CD4-positive, alpha-beta T cell treated with Interleukin-4 for 4 hours (primary cell): ENCODE measurements at regions not wholly inside any gene's neighbourhood (a gene's known extent, or its start where the extent isn't known, plus 50 kb on each side); places are given as distances from the start of the nearest gene placed in this dataset.

Source experiments
- DNase-seq: peaks from one replicate; pipeline ENCODE4 v3.0.0-alpha.2; 2020

DNA sequence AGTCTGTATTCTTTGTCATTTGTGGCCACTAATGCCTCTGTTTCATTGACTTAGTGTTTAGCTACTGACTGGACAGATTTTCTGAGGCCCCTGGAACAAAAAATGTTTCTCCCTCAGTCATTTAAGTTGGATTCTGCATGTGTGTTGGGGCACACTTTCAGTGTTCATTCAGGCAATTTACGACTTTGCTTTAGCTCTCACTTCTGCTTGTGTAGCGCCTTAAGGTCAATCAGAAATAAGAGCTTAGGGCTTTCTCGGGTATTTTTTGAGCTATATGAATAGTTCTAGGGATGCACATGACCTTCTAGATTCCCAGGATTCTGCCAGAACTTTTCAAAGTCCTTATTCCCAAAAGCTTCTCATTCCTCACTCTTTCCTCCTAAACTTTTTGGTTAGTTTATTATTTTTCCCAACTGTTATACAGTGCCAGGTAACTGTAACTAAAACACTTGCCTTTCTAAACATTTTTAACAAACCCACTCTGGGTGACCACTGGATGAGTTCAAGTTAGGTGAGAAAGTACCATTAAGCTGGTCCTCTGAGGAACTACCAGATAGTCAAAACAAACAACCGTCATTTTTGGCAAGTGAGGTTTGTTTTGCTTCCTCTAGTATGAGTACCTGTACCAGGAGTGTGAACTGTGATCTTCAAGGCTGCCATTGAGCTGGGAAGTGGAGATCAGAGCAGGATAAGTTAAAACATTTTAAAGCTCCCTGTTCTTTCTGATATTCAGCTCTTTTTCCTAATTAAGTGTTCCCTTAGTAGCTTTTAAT lies 571.3 kb upstream of the TLE4 start:
- DNase-seq = no peak

DNA sequence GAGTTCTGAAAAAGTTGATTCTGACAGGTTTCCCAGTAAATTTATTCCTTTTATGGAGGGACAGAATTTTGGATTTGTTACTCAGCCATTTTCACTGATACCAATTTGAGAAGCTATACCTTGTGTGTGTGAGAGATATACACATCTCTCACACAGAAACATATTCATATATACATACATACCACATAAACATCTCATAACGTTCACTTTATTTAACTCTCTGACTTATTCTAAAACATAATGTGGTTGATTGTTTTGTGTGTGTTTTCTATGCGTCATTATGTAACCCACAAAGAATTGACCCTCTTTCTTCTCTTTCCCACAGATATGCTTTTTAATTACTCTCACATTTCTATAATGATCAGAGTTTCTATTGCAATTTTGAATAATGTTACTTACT lies 570.8 kb upstream of the TLE4 start:
- DNase-seq = no peak

DNA sequence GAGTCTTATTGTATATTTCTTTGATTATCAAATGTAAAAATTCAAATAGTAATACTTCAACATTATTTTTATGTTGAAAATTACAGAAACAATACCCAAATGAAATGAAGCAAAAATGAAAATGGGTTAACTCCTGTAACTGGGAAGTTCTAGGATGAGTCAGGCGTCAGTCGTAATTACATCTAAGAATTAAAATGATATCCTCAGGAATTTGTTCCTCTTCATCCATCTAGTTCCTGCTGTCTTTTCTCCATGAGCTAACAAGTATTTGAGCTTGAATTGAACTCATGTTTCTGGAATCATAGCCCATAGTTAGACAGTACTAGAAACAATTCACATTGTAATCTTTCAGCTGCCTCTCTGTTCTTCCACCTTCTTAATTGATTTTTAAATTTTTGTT lies 568.3 kb upstream of the TLE4 start:
- no peak for DNase-seq

DNA sequence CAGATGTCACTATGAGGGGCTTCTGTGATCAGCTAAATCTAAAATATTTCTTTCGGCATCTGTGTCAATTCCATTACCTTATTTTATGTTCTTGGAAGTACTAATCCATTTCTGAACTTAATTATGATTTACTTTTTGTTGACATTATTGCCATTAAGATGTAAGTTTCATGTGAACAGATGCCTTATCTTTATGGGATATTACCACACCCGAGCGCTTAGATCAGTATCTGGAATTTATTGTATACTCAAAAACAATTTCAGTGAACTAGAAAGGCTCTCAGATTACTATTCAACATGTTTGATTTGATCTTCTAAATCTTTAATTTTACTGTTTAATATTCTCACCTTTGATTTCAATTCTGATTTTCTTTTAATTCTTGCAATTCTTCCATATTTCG lies 567.7 kb upstream of the TLE4 start:
- DNase-seq = no peak

DNA sequence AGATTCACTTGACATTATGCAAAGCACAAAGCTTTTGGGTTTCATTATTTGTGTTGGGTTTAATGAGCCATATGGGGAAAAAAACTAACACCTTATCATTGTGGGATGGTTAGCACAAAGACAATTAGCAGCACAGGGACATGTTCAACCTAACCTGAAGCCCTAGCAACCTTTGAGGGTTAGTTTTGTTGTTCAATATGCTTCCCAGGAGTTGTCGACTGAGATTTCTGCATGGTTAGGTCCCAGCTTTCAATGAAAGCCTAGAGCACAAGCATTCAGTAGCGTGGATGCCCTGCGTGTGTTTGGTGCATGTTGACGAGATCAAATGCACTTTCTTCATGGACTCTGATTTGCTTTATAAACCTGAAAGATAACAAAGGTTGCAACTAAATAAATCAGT lies 565.2 kb upstream of the TLE4 start:
- no peak for DNase-seq

DNA sequence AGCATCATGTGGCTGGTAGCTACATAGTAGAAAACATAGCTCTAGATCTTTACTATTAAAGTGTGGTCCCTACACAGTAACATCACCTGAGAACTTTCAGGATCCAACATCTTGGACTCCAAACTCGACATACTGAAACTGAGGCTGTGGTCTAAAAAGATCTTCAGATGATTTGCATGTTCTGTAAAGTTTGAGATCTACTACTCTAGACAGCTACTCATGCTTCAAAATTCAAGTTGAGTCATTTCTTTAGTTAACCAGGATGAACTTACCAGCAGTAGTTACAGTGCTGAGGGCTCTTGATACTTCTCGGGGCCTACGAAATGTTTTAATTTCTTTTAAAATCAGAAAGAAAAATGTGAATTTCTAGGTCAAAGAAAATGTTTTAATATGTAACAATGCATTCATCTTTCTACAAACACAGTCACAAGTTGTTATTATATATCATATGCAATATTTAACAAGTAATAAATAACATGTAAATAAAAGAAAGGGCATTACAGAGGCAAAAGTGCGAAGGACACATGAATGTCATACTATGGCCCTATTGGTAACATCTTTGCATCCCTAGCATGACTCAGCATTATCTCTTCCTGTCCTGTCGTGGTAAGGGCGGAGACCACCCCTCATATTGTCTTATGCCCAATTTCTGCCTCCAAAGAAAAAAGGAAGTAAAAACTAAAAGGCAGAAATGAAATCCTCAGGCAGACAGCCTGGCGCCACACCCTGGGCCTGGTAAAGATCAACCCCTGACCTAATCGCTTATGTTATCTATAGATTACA lies 563.9 kb upstream of the TLE4 start:
- DNase-seq = no peak

DNA sequence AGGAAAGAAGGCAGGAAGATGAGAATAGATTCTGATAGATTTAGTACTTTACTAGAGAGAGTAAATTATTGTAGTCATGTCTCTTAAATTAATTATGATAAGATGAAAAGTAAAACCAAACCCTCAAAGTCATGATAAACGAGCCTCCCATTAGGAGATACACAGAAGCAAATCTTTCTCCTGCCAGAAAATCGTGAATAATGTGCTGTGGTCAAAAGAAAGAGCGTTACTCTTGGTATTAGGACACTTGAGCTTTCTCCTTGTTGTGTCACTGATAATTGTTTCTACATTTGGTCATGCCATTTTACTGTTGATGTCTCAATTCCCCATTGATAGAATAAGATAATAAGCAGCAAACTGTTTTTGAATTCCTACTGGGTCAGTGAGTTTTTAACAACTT lies 562.8 kb upstream of the TLE4 start:
- DNase-seq = no peak

DNA sequence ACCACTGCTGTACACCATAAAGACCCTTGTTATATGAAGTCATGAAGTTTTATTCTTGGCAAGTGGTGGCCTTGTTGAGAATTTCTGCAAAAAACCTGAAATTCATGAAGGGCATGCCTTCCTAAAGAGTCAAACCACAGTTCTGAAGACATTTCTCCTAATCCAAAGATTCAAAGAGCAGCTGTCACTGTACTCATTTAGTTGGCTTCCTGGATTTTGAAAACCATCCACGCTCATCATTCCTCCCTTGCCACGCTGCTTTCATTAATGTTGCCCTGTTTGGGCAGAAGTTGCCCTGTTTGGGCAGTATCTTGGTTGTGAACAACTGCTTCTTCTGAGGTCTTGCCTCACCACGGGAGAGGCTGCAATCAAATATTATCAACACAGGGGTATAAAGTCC lies 560.3 kb upstream of the TLE4 start:
- DNase-seq = no peak

DNA sequence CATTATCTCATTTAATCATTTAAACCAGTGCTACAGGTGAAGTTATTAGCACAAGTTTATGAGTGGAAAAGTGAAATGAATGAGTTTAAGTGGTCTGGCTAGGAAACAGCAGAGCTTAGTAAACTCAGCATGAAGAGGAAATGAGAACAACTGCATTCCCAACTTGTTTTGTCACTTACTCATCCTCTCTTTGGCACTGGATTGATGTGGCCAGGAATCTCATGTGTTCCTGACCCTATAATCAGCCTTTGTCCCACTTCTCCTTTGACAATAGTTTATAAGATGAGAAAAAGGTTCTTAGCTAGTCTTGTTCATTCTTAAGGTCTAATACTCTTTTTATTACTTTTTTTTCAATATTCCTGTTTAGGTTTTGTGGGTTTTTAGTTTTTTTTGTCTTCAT lies 559.2 kb upstream of the TLE4 start:
- DNase-seq = no peak

DNA sequence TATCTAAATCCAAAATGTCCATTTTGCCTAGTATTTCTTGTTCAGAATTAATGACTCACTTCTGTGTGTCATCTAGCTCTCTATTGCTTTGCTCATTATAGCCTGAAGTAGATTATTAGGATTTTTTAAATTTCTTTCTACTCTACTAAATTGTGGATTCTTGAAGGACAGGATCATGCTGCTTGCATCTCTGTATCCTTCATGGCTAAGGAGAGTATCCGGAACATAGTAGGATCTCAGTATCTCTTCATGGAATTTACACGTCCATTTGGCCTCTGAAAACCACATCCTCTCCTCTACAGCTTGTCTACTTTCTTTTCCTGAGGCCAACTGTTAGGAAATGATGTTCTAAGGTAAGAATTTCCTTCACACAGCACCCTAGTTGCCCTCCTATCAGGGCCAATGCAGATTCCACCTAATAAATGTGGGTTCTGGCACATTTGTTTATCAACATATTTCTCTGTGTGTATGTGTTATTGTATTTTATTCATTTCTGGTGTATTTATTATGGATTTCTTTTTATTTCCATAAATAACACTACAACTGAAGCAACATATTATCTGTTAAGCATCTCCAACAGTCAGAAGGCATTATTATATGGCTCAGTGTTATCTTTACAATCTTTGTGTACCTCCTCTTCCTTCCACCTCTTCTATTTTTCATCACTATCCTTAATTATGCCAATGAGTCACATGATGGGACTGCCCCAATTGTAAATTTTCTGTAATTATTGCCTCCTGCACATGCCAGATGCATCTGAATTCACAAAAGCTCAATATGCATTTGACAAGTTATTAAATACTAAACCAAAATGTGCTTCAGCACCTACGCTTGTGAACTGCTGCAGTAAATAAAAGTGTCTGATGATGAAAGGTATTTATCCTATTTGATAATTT lies 557.8 kb upstream of the TLE4 start:
- DNase-seq = no peak

DNA sequence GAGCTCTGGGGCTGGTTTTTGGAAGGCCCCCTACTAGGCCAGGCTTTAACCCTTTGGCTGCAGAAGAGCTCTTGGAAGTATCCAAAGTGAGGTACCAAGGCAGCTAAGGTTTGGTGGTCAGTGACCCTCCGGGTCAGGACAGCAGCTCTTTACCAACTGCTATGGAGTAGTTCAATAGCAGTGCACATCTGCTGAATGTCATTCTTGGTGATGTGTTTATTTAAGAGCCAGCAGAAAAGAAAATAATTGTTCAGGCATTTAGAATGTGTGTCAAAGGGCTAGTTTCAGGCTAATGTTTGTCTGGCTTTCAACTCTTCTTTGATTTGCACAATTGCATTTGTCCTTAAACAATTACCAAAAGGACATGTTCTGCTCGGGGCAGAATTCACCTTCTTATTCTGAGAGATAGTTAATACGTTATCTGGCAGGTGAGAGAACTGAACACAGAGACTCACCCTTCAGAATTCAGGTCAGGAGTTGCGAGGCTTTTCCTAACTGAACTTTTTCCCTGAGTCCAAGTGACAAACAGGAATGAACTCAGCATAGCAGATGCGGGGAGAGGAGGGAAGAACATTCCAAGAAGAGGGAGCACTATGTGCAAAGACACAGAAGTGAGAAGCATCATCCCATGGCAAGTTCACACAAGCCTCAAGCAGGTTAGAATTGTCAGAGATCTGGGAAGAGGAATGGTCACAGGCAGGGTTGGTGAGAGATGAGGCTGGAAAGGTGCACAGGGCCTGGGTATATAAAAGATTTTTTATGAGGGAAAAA lies 556.7 kb upstream of the TLE4 start:
- no peak for DNase-seq

DNA sequence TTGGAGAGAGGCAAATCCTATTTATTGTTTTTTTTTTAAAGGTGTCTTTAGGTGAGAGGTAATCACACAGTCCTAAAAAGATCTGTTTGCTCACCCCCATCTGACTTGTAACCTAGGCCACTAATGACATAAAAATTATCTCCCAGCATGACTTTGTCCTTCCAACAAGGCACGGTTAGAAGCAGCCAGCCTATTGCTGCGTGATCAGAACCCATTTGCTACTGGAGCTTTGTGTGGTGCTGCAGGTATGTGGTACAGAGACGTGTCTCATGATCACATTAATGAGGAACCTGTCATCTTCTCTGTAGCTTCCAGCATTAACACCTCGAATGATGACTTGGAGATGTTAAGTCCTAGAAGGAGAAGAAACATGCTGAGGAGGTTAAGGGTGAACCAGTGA lies 555.8 kb upstream of the TLE4 start:
- no peak for DNase-seq

DNA sequence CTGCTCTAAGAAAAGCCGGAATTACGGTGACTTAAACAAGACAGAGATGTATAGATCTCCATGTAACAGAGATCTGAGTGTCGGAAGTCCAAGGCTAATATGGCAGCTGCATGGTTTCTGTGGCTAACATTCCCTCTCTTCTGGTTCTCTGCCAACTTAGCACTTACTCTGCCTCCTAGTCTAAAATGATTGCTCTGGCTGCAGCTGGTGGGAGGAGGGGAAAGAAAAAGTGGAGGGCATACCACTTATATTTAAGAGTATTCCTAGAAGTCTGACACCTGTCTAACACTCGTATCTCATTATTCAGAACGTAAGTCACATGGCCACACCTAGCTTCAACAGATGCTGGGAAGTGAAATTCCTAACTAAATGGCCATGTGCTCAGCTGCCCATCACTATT lies 551.5 kb upstream of the TLE4 start:
- no peak for DNase-seq

DNA sequence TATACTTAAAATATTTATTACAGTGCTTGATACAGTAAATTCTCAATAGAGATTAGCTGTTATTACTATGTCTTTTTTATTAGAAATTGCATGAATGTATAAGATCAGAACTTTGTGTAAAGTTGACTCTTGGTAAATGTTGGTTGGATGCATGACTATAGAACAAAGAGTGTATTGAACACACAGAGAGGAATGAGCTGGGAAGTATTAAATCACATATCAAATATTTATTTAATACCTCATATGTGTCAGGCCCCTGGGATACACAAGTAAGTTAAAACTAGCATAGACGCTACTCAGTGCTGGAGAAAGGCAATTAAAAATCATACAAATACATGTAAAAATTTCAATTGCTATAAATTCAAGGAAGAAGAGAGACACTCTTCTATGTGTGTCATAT lies 550.7 kb upstream of the TLE4 start:
- no peak for DNase-seq

DNA sequence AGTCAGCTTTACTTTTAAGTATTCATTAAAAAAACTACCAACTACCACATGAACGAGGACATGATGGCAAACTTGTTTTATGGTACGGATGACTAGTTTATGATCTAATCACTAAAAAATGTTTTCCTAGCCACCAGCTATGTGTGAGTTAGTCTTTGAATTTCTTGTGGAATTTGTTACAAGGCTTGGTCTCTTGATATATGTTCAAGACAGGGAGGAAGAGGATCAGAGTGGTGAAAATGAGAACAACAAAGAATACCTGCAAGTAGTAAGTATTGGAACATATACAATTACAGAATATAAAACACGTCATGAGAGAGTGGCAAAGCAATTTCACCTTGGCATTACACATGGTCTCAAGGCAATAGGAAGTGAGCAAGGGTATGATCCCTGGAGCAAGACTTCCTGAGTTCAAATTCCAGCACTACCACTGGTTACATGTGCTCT lies 548.6 kb upstream of the TLE4 start:
- no peak for DNase-seq

DNA sequence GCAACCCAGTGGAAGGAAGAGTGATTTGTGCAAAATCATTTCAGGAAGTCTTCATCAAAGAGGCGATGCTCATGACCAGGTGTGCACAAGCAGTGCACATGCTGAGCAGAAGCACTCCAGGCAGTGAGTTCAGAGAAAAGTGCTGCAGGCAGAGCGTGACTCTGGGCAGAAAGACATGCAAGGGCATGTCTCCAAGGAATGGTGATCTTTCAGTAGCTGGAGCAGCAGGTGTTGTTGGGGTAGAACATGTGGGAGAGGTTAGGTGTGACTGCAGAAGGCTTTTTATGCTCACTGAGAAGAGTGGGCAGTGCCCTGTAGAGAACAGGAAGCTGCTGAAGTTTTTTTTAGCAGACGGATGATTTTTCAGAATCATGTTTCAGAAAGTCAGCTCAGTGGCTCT lies 545.4 kb upstream of the TLE4 start:
- no peak for DNase-seq

DNA sequence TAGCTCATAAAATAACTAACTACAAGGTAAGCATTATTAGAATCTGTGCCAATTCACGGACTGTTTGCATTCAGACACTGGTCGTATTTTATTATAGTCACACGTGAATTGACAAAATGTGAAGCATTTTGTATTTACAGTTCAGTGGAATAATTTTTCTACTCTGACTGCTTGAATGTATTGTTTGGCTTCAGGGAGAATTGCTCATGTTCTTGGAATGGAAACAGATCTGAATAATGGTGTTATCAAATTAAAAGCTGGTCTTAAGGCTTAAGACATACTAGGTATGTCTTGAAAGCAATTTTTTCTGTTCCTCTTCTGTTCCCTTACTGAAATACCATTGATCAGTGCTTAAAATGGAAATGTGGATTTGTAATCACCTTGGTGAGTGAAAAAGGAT lies 543.7 kb upstream of the TLE4 start:
- no peak for DNase-seq

DNA sequence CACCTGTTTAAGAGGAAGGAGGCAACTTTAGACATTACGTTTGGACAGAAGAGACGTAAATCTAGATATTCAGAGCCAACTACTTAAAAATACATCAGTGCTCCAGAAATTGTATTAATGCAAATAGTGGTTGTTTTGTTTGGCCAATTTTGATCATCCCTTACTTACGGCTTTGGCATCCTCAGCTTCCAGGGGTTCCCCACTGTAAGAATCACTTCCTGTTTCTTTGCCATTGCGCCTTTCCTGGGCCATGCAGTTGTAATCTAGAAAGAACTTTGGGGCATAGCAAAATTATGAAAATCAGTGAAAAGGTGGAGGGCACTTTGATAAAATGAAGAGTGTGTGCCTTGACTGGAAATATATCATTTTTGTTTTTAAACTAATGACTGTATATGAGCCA lies 537.2 kb upstream of the TLE4 start:
- no peak for DNase-seq

DNA sequence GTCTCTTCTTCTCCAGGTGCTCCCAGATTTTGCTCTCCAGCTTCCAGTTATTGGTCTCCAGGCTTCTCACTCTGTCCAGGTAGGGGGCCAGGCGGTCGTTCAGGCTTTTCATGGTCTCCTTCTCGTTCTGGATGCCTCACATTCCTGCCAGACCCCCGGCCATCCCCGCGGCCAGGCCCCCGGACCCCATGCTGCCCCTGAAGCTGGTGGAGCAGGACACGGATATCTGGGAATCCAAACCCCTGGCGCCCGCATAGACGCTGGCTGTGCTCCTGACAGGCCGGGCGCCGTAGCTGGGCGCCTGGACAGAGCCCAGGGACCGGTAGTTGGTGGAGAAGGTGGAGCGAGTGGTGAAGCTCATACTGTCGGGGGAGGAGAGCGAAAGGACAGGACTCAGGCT lies 534.4 kb upstream of the TLE4 start:
- no peak for DNase-seq

DNA sequence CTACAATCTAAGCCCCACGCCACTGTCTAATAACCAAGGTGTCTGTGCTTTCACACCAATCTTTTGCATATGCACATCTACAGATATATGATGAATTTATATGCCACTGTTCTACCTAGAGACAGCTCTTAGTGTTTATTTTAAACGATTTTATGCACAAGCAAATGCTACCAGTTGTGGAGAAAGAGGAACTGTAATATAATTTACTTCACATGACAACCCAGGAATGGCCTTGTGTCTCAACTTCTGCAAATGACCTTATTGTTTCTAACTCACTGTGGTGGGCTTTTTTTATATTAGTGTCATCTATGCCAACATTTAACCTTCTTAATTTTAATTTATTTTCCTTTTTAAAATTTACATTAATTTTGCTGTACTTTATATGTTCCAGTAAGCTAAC lies 531.1 kb upstream of the TLE4 start:
- no peak for DNase-seq

DNA sequence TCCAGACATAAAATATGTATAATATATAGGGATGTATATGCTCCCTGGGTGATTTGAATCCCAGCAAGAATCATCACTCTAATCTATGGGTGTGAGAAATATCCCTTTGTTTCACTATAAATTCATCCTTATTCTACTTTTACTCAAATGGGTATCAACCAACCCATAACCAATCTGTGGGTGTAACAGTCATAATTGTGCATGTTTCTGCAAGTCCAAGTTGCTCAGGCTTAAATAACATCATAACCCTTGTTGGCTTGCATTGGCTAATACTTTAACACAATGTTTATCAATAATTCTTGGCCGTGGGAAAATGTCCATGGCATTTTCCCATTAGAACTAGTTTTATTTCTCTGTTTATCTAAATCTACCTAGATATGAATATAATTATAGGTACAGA lies 530.5 kb upstream of the TLE4 start:
- no peak for DNase-seq

DNA sequence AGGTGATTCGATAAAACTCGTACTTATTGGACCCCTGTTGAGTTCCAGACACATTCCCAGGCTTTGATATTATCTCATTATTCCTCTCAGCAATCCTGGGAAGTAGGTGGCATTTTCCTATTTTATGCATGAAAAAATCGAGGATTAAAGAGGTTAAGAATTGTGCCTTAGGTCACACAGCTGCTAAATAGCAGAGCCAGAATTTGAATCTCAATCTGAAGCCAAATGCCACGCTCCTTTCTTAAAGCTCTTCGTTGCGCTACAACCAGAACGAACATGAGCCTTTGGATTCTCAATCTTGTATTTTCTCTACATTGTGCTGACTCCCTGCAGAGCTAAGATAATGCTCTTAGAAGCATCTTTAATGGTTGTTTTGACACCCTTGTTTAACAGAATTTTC lies 527.8 kb upstream of the TLE4 start:
- no peak for DNase-seq

DNA sequence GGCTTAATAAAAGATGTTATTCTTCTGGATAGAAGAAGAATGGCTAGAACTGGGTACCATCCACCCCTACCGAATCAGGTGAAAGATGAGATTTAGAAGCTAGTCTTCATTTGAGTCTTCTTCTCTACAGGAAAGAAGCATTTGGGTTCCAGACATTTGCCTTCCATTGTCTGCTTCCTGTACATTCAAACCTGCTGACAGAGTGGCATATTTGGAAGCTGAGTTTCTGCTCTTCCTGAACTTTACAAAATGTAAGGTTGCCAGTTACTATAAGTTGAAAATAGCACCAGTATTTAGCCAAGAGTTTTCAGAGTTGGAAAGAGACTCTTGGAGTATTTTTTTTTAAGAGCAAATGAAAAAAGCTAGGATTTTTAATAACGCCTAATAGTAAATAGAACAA lies 525.4 kb upstream of the TLE4 start:
- no peak for DNase-seq
